GM12878 (cell line): ENCODE measurements at regions not wholly inside any gene's neighbourhood (a gene's known extent, or its start where the extent isn't known, plus 50 kb on each side); places are given as distances from the start of the nearest gene placed in this dataset.
A peak's percentile ranks its signal among the peaks of the same experiment; 100 is the strongest.

Experiments
- ATF2 ChIP-seq: IDR thresholded peaks from 2 replicates; pipeline ENCODE4 v1.6.1; 2012; ENCODE audit warnings: low read length, inconsistent platforms
- ATF3 ChIP-seq: IDR thresholded peaks from 2 replicates; pipeline ENCODE4 v1.6.1; 2011; ENCODE audit warnings: low read depth, mild to moderate bottlenecking, low read length, moderate library complexity, borderline replicate concordance; ENCODE audit errors: extremely low read depth
- CBX3 ChIP-seq: fragments of 200-600 bp; sonication (generic); IDR thresholded peaks from 2 replicates; pipeline ENCODE4 v1.6.1; 2016; ENCODE audit warnings: low read depth, borderline replicate concordance
- CEBPB ChIP-seq, 2 experiments: fragments of 150-350 bp in 1 of 2; IDR thresholded peaks; 2 replicates each; pipeline ENCODE4 v1.6.1; 2012 to 2014; ENCODE audit warnings: low read depth in 2 of 2, low read length in 2 of 2, borderline replicate concordance in 1 of 2, inconsistent platforms in 1 of 2
- CHD2 ChIP-seq: IDR thresholded peaks from 2 replicates; pipeline ENCODE4 v1.6.1; 2011; ENCODE audit warnings: low read depth, low read length, improper control_type of control experiment, borderline replicate concordance
- DPF2 ChIP-seq: fragments of 450-650 bp; IDR thresholded peaks from 2 replicates; pipeline ENCODE4 v1.6.1; 2017; ENCODE audit warnings: mild to moderate bottlenecking
- EED ChIP-seq: sonication (generic); IDR thresholded peaks from 2 replicates; pipeline ENCODE4 v1.6.1; 2016; ENCODE audit warnings: antibody characterized with exemption, low read depth
- ELK1 ChIP-seq: IDR thresholded peaks from 2 replicates; pipeline ENCODE4 v1.6.1; 2012; ENCODE audit warnings: low read depth, low read length, improper control_type of control experiment
- EZH2 ChIP-seq: IDR thresholded peaks from 2 replicates; pipeline ENCODE4 v1.6.1; 2012; ENCODE audit warnings: low read depth, mild to moderate bottlenecking, control low read depth, inconsistent platforms, low read length, borderline replicate concordance; ENCODE audit not compliant: control insufficient read depth
- GABPA ChIP-seq: IDR thresholded peaks from 2 replicates; pipeline ENCODE4 v1.6.1; 2014; ENCODE audit warnings: antibody characterized with exemption, low read depth, mild to moderate bottlenecking, inconsistent platforms
- IRF5 ChIP-seq: fragments of 450-650 bp; IDR thresholded peaks from 2 replicates; pipeline ENCODE4 v1.6.1; 2017; ENCODE audit warnings: borderline replicate concordance
- MLLT1 ChIP-seq: fragments of 450-650 bp; IDR thresholded peaks from 2 replicates; pipeline ENCODE4 v1.6.1; 2016; ENCODE audit warnings: mild to moderate bottlenecking
- MXI1 ChIP-seq: fragments of 150-350 bp; IDR thresholded peaks from 2 replicates; pipeline ENCODE4 v1.6.1; 2011; ENCODE audit warnings: low read depth, mild to moderate bottlenecking, inconsistent platforms, low read length, improper control_type of control experiment
- SMAD1 ChIP-seq: fragments of 450-650 bp; IDR thresholded peaks from 2 replicates; pipeline ENCODE4 v1.6.1; 2018; ENCODE audit warnings: mild to moderate bottlenecking, low read depth; ENCODE audit not compliant: partially characterized antibody
- SMAD5 ChIP-seq: IDR thresholded peaks from 2 replicates; pipeline ENCODE4 v1.6.1; 2016; ENCODE audit warnings: antibody characterized with exemption, low read depth
- SMARCA5 ChIP-seq: fragments of 450-650 bp; IDR thresholded peaks from 2 replicates; pipeline ENCODE4 v1.6.1; 2017; ENCODE audit warnings: mild to moderate bottlenecking
- SP1 ChIP-seq: IDR thresholded peaks from one replicate; pipeline ENCODE4 v1.6.1; 2011; ENCODE audit warnings: low read depth, low read length
- STAT1 ChIP-seq: fragments of 450-650 bp; conservative IDR thresholded peaks from 2 replicates; pipeline ENCODE4 v1.6.1; 2014; ENCODE audit warnings: antibody characterized with exemption, mild to moderate bottlenecking
- YBX1 ChIP-seq: fragments of 450-650 bp; IDR thresholded peaks from 2 replicates; pipeline ENCODE4 v1.6.1; 2016; ENCODE audit warnings: antibody characterized with exemption
- TF ChIP-seq, protein P1 (sequence below): fragments of 450-650 bp; formaldehyde crosslinking; IDR thresholded peaks from 2 replicates; pipeline ENCODE4 v1.4.0; 2020; ENCODE audit warnings: mild to moderate bottlenecking, moderate library complexity

DNA sequence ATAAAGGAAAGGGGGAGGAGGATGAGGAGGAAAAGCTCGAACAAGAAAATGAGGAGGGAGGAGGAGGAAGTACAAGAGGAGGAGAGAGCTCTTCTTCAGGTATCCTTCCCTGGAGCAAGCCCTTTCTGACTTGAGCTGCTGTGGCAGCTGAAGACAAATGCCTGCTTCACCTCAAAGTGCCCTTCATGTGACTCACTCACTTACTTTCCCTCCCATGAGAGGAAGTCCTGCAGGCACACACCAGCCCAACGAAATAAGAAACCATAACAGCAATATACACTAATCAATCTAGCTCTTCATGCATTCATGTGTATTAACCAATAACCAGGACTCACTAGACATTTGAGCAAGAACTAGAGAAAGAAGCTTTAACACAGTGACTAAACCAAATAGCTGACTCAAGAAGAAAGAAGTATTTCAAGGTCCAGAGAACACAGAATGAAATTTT, 251.9 kb downstream of the IGSF11 start (continued):
- TF ChIP-seq, protein P1, sequence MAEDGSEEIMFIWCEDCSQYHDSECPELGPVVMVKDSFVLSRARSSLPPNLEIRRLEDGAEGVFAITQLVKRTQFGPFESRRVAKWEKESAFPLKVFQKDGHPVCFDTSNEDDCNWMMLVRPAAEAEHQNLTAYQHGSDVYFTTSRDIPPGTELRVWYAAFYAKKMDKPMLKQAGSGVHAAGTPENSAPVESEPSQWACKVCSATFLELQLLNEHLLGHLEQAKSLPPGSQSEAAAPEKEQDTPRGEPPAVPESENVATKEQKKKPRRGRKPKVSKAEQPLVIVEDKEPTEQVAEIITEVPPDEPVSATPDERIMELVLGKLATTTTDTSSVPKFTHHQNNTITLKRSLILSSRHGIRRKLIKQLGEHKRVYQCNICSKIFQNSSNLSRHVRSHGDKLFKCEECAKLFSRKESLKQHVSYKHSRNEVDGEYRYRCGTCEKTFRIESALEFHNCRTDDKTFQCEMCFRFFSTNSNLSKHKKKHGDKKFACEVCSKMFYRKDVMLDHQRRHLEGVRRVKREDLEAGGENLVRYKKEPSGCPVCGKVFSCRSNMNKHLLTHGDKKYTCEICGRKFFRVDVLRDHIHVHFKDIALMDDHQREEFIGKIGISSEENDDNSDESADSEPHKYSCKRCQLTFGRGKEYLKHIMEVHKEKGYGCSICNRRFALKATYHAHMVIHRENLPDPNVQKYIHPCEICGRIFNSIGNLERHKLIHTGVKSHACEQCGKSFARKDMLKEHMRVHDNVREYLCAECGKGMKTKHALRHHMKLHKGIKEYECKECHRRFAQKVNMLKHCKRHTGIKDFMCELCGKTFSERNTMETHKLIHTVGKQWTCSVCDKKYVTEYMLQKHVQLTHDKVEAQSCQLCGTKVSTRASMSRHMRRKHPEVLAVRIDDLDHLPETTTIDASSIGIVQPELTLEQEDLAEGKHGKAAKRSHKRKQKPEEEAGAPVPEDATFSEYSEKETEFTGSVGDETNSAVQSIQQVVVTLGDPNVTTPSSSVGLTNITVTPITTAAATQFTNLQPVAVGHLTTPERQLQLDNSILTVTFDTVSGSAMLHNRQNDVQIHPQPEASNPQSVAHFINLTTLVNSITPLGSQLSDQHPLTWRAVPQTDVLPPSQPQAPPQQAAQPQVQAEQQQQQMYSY (CRISPR knock-in tag), result no peak
- TF ChIP-seq CBX3 (no peak), ATF3 (no peak), CHD2 (no peak), GABPA (0 out of 2 replicates have a peak, but pooled peaks have one; percentile 24), SMARCA5 (peak; percentile 39; the same call in 1 of the 2 replicates), SMAD5 (no peak), SP1 (no peak), ATF2 (peak; percentile 81), DPF2 (peak; percentile 92; the same call in 1 of the 2 replicates), EZH2 (no peak), STAT1 (no peak), MXI1 (no peak), SMAD1 (peak; percentile 32), IRF5 (no peak), ELK1 (no peak), YBX1 (no peak), EED (peak; percentile 80), MLLT1 (peak; percentile 66; the same call in 1 of the 2 replicates), CEBPB (IDR thresholded peaks at IDR 0.05; ENCODE audit: borderline replicate concordance in 1 of 2, low read depth in 2 of 2, low read length in 2 of 2) (0 out of 4 replicates have a peak, but pooled peaks of 1 of the 2 experiments have one; percentile 50)
